EL (cell line): ENCODE measurements at regions not wholly inside any gene's neighbourhood (a gene's known extent, or its start where the extent isn't known, plus 50 kb on each side); places are given as distances from the start of the nearest gene placed in this dataset.
A peak's percentile ranks its signal among the peaks of the same experiment; 100 is the strongest.

Experiments used
- DNase-seq: peaks from one replicate; pipeline ENCODE4 v3.0.0-alpha.2; 2016

- DNase-seq: no peak
Measured at GRCh38 chr12:114302606-114303315, 103.2 kb downstream of the TBX5 start.

GRCh38 chr12:114302117-114302516, 103.8 kb downstream of the TBX5 start:
- DNase-seq: no peak

GRCh38 chr12:114294303-114294685, 111.7 kb downstream of the TBX5 start:
- peak; percentile 20 for DNase-seq

- DNase-seq: no peak
Measured at GRCh38 chr12:114293571-114294302, 112.2 kb downstream of the TBX5 start.

GRCh38 chr12:114293073-114293472, 112.9 kb downstream of the TBX5 start:
- no peak for DNase-seq

- no peak for DNase-seq
Measured at GRCh38 chr12:114291389-114292060, 114.4 kb downstream of the TBX5 start.

- no peak for DNase-seq
Measured at GRCh38 chr12:114287821-114288525, 118.0 kb downstream of the TBX5 start.

GRCh38 chr12:114286145-114286544, 119.8 kb downstream of the TBX5 start:
- DNase-seq: no peak

- DNase-seq: no peak
Measured at GRCh38 chr12:114285554-114285953, 120.4 kb downstream of the TBX5 start.

GRCh38 chr12:114284041-114284440, 121.9 kb downstream of the TBX5 start:
- no peak for DNase-seq

- DNase-seq: no peak
Measured at GRCh38 chr12:114275932-114276785, 129.8 kb downstream of the TBX5 start.

- DNase-seq: no peak
Measured at GRCh38 chr12:114275086-114275485, 130.9 kb downstream of the TBX5 start.

- no peak for DNase-seq
Measured at GRCh38 chr12:114274131-114274530, 131.8 kb downstream of the TBX5 start.

- DNase-seq: no peak
Measured at GRCh38 chr12:114272605-114273004, 133.3 kb downstream of the TBX5 start.

- DNase-seq: no peak
Measured at GRCh38 chr12:114272071-114272470, 133.9 kb downstream of the TBX5 start.

- DNase-seq: no peak
Measured at GRCh38 chr12:114269153-114269552, 136.8 kb downstream of the TBX5 start.

GRCh38 chr12:114266536-114266935, 139.4 kb downstream of the TBX5 start:
- no peak for DNase-seq

GRCh38 chr12:114265036-114265435, 140.9 kb downstream of the TBX5 start:
- no peak for DNase-seq

- no peak for DNase-seq
Measured at GRCh38 chr12:114263056-114263805, 142.7 kb downstream of the TBX5 start.

GRCh38 chr12:114257687-114258086, 148.3 kb downstream of the TBX5 start:
- DNase-seq: no peak

- DNase-seq: no peak
Measured at GRCh38 chr12:114254998-114255397, 150.9 kb downstream of the TBX5 start.
